WTC11 (cell line): ENCODE measurements at regions not wholly inside any gene's neighbourhood (a gene's known extent, or its start where the extent isn't known, plus 50 kb on each side); places are given as distances from the start of the nearest gene placed in this dataset.

Source experiments
- CTCF ChIP-seq: fragments of 200-600 bp; IDR thresholded peaks from 2 replicates; pipeline ENCODE4 v1.8.0; 2022; ENCODE audit warnings: antibody characterized with exemption
- JUN ChIP-seq: sonication (generic); formaldehyde crosslinking; IDR thresholded peaks from 2 replicates; pipeline ENCODE4 v1.8.0; 2023; ENCODE audit warnings: mild to moderate bottlenecking, missing genetic modification reagents
- MAX ChIP-seq: sonication (generic); formaldehyde crosslinking; IDR thresholded peaks from 2 replicates; pipeline ENCODE4 v1.8.0; 2022; ENCODE audit warnings: mild to moderate bottlenecking, missing genetic modification reagents
- SOX15 ChIP-seq: fragments of 250-450 bp; sonication (Bioruptor Pico); IDR thresholded peaks from 2 replicates; pipeline ENCODE4 v1.9.0; 2021; ENCODE audit warnings: mild to moderate bottlenecking
- ZNF232 ChIP-seq: sonication (generic); formaldehyde crosslinking; IDR thresholded peaks from 2 replicates; pipeline ENCODE4 v1.8.0; 2022; ENCODE audit warnings: mild to moderate bottlenecking, missing genetic modification reagents
- TF ChIP-seq, protein P1 (sequence below): sonication (generic); formaldehyde crosslinking; IDR thresholded peaks from 2 replicates; pipeline ENCODE4 v1.8.1; 2022; ENCODE audit warnings: low read depth, mild to moderate bottlenecking, moderate library complexity, missing genetic modification reagents, borderline replicate concordance

DNA sequence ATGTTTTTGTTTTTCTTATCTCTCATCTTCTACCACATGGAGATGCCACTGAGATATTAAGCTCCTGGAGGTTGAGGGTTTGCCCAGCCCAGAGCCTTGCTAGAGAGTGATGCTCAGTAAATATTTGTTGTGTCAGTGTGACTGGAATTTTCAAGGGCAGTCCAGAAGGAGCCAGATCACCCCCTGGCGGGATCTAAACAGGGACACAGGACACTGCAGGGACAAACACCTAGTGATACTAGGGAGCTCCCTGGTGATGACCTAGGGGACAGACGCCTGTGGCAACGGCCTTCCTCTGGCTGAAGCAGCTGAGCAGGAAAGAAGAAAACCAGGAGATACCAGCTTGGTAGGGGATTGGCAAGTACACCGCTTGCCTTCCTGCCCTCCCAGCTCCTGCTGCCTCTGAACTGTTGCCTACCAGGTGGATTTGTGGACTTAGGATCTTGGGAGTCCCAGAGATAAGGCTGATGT, 714.4 kb upstream of the TBX3 start:
- TF ChIP-seq CTCF (no peak), JUN (no peak), ZNF232 (CRISPR knock-in tag) (no peak), SOX15 (CRISPR knock-in tag) (no peak), MAX (CRISPR knock-in tag) (no peak)
- TF ChIP-seq, protein P1, sequence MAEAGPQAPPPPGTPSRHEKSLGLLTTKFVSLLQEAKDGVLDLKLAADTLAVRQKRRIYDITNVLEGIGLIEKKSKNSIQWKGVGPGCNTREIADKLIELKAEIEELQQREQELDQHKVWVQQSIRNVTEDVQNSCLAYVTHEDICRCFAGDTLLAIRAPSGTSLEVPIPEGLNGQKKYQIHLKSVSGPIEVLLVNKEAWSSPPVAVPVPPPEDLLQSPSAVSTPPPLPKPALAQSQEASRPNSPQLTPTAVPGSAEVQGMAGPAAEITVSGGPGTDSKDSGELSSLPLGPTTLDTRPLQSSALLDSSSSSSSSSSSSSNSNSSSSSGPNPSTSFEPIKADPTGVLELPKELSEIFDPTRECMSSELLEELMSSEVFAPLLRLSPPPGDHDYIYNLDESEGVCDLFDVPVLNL: no peak
